ENCODE measurements at regions not wholly inside any gene's neighbourhood (a gene's known extent, or its start where the extent isn't known, plus 50 kb on each side); places are given as distances from the start of the nearest gene placed in this dataset.

DNA sequence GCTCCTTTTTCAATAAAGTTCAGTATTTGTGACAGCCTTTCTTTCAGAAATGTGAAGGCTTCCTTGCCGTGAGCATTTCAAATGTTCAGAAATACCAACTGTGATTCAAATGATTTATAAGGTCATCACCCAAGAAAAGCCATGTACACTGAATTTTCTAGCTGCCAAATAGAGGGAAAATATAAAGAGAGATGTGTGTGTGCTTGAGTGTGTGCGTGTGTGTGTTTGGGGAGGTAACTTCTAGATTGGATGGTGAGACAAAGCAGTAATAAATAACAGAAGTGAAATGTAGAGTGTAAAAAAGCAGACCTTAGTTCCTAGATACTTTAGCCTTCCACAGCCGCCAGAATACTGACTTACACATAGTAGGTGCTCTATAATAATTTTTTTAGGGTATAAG, 577.4 kb downstream of the TBL1XR1 start:
- Histone ChIP-seq H2AK5ac (ENCODE audit: insufficient read length, low read length) (no peak overlapping the region), H3K4ac (ENCODE audit: low read depth, low read length) (no peak overlapping the region), H3K23ac (ENCODE audit: insufficient read length, low read depth, low read length) (no peak overlapping the region), H3K79me2 (ENCODE audit: insufficient read depth, low read length) (no peaks in the 10 kb centered on the region), H2BK120ac (ENCODE audit: low read depth, low read length, poor library complexity, severe bottlenecking) (no peak overlapping the region), H4K5ac (ENCODE audit: insufficient read length, low read depth, low read length) (no peak overlapping the region), H3K23me2 (ENCODE audit: insufficient read length, low read depth, low read length, poor library complexity, severe bottlenecking) (no peaks in the 10 kb centered on the region), H3K4me2 (ENCODE audit: insufficient read depth, insufficient read length, low read length) (no peak overlapping the region), H4K91ac (ENCODE audit: insufficient read length, low read depth, low read length) (no peak overlapping the region), H2AFZ (ENCODE audit: low read length) (no peak overlapping the region), H3K9ac (ENCODE audit: extremely low read depth, insufficient read length, low read length) (no peak overlapping the region), H2BK20ac (ENCODE audit: low read depth, low read length, poor library complexity, severe bottlenecking) (no peak overlapping the region), H2BK12ac (ENCODE audit: insufficient read length, low read depth, low read length) (no peak overlapping the region), H3T11ph (ENCODE audit: low read length) (no peak overlapping the region), H3K18ac (ENCODE audit: insufficient read length, low read depth, low read length) (no peak overlapping the region), H3K27me3 (ENCODE audit: insufficient read depth, low read length) (no peaks in the 10 kb centered on the region), H4K8ac (replicated peaks; ENCODE audit: insufficient read length, low read depth, low read length) (no peak overlapping the region), H3K56ac (ENCODE audit: insufficient read length, low read depth, low read length) (no peak overlapping the region), H3K27ac (ENCODE audit: insufficient read length, low read depth, low read length) (no peak overlapping the region), H2BK15ac (ENCODE audit: low read depth, low read length) (no peak overlapping the region), H3K9me3 (ENCODE audit: control insufficient read depth, low read depth, low read length) (no peaks in the 10 kb centered on the region), H4K20me1 (ENCODE audit: control insufficient read depth, insufficient read depth, insufficient read length) (no peaks in the 10 kb centered on the region), H3K14ac (ENCODE audit: insufficient read depth, low read length) (no peak overlapping the region), H2BK5ac (ENCODE audit: insufficient read length, low read length) (no peak overlapping the region), H3K4me1 (ENCODE audit: insufficient read depth, low read length) (no peaks in the 10 kb centered on the region), H3K79me1 (ENCODE audit: insufficient read depth, low read depth, low read length, poor library complexity, severe bottlenecking) (no peaks in the 10 kb centered on the region)
- TF ChIP-seq, protein P1, sequence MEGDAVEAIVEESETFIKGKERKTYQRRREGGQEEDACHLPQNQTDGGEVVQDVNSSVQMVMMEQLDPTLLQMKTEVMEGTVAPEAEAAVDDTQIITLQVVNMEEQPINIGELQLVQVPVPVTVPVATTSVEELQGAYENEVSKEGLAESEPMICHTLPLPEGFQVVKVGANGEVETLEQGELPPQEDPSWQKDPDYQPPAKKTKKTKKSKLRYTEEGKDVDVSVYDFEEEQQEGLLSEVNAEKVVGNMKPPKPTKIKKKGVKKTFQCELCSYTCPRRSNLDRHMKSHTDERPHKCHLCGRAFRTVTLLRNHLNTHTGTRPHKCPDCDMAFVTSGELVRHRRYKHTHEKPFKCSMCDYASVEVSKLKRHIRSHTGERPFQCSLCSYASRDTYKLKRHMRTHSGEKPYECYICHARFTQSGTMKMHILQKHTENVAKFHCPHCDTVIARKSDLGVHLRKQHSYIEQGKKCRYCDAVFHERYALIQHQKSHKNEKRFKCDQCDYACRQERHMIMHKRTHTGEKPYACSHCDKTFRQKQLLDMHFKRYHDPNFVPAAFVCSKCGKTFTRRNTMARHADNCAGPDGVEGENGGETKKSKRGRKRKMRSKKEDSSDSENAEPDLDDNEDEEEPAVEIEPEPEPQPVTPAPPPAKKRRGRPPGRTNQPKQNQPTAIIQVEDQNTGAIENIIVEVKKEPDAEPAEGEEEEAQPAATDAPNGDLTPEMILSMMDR (conservative IDR thresholded peaks at IDR 0.05) = no peak
- Mint-ChIP-seq H3K27me3 (ENCODE audit: low read depth) (no peaks in the 10 kb centered on the region), H3K9me3 (no peaks in the 10 kb centered on the region), H3K36me3 (ENCODE audit: insufficient read depth in 1 of 3, low read depth in 3 of 3) (no peaks in the 10 kb centered on the region), H3K4me1 (no peaks in the 10 kb centered on the region), H3K27ac (no peak overlapping the region), H3K4me3 (no peak overlapping the region)
- no peak for DNase-seq
- no CpG with 5 or more reads among the region's 3 CpGs for WGBS (ENCODE audit: extremely low coverage, insufficient read length, low lambda C conversion rate)

Measured in H9 (cell line).